ENCODE measurements at regions not wholly inside any gene's neighbourhood (a gene's known extent, or its start where the extent isn't known, plus 50 kb on each side); places are given as distances from the start of the nearest gene placed in this dataset.

- no peak overlapping the region for H3K27ac ChIP-seq (ENCODE audit: low read depth)
- no peaks in the 10 kb centered on the region for H3K79me2 ChIP-seq (replicated peaks; ENCODE audit: insufficient read depth)
- peaks cover 16% of the 10 kb centered on the region for H3K4me1 Mint-ChIP-seq
- H3K9me2 ChIP-seq (ENCODE audit: insufficient read depth), result no peaks in the 10 kb centered on the region
- H2AFZ ChIP-seq, result no peak overlapping the region
- no peak overlapping the region for H3K4me2 ChIP-seq
- no peak overlapping the region for H3K4me3 ChIP-seq
- no peaks in the 10 kb centered on the region for H4K20me1 ChIP-seq (replicated peaks; ENCODE audit: insufficient read depth)
- no peak overlapping the region for H3K4me3 Mint-ChIP-seq
- H3K27ac Mint-ChIP-seq, result no peak overlapping the region
- H3K36me3 ChIP-seq (ENCODE audit: insufficient read depth), result no peaks in the 10 kb centered on the region
- no peak for TF ChIP-seq NANOG (IDR thresholded peaks at IDR 0.05; ENCODE audit: borderline replicate concordance)
- no peak for TF ChIP-seq CREB1 (CRISPR knock-in tag; IDR thresholded peaks at IDR 0.05; ENCODE audit: low read depth)
- TF ChIP-seq EZH2phosphoT487 (IDR thresholded peaks at IDR 0.05; ENCODE audit: unreplicated experiment), result no peak
- TF ChIP-seq ETS1 (IDR thresholded peaks at IDR 0.05), result no peak
- TF ChIP-seq REST (IDR thresholded peaks at IDR 0.05; ENCODE audit: unreplicated experiment), result no peak
- no peak for TF ChIP-seq ZNF331 (CRISPR knock-in tag; IDR thresholded peaks at IDR 0.05; ENCODE audit: low read depth)
- TF ChIP-seq POLR2AphosphoS5 (IDR thresholded peaks at IDR 0.05; ENCODE audit: low read depth), result no peak
- TF ChIP-seq ZNF462 (CRISPR knock-in tag; IDR thresholded peaks at IDR 0.05), result no peak
- TF ChIP-seq ZNF114 (CRISPR knock-in tag; IDR thresholded peaks at IDR 0.05), result no peak
- TF ChIP-seq CTCF (conservative IDR thresholded peaks at IDR 0.05; ENCODE audit: low read depth in 2 of 2), result no peak
- TF ChIP-seq STAT1 (IDR thresholded peaks at IDR 0.05; ENCODE audit: unreplicated experiment), result no peak
- no peak for TF ChIP-seq EZH2 (IDR thresholded peaks at IDR 0.05; ENCODE audit: low read depth, unreplicated experiment)
- no peak for TF ChIP-seq JUNB (IDR thresholded peaks at IDR 0.05; ENCODE audit: unreplicated experiment)
- H3K9me3 Mint-ChIP-seq, result no peaks in the 10 kb centered on the region
- ATAC-seq (no peak), DNase-seq (ENCODE audit: low spot score) (no peak)
- H3K36me3 Mint-ChIP-seq (ENCODE audit: low read depth), result no peaks in the 10 kb centered on the region
- H3F3A ChIP-seq (replicated peaks; ENCODE audit: low read depth), result no peaks in the 10 kb centered on the region
- H3K27me3 Mint-ChIP-seq (ENCODE audit: insufficient read depth, low read depth, poor library complexity), result no peaks in the 10 kb centered on the region
- no peaks in the 10 kb centered on the region for H3K27me3 ChIP-seq (ENCODE audit: insufficient read depth)
- peaks cover 18% of the 10 kb centered on the region for H3K4me1 ChIP-seq (ENCODE audit: insufficient read depth)
Observed at GRCh38 chr5:87906962-87907361, 361.7 kb downstream of the TMEM161B start.

Data from GM23338 (cell line).